Naive thymus-derived CD4-positive, alpha-beta T cell (primary cell): ENCODE measurements at regions not wholly inside any gene's neighbourhood (a gene's known extent, or its start where the extent isn't known, plus 50 kb on each side); places are given as distances from the start of the nearest gene placed in this dataset.

Experiments used
- ATAC-seq: fragments of 150-1000 bp; cut with Tn5 transposase; 2 replicates; pipeline ENCODE4 v1.10.0; 2021; ENCODE audit warnings: mild to moderate bottlenecking, moderate library complexity
- CTCF ChIA-PET: fragments of 350-600 bp; sonication (Branson Sonifier 250); formaldehyde crosslinking; loops from one replicate; lab custom pipeline; 2021; ENCODE audit warnings: antibody characterized with exemption; lab: Charles Lee
- POLR2A ChIA-PET: fragments of 350-600 bp; sonication (Branson Sonifier 250); formaldehyde crosslinking; loops from one replicate; lab custom pipeline; 2021; ENCODE audit warnings: antibody characterized with exemption, inconsistent platforms; lab: Charles Lee
- DNase-seq, 9 donors: peaks; one replicate each; pipeline versions ENCODE4 v3.0.0 to v3.0.0-alpha.2; 2020 to 2022; ENCODE audit warnings: mixed read lengths in 1 of 9
- H3K27ac ChIP-seq: one replicate; pipeline ENCODE4 v1.7.0; 2013; ENCODE audit warnings: mild to moderate bottlenecking, low read depth, low read length, moderate library complexity
- H3K27me3 ChIP-seq, 2 donors: one replicate each; pipeline ENCODE4 v1.7.0; 2013; ENCODE audit warnings: low read length in 2 of 2, mild to moderate bottlenecking in 2 of 2, moderate library complexity in 2 of 2; ENCODE audit not compliant: control insufficient read depth in 2 of 2, insufficient read depth in 2 of 2
- H3K36me3 ChIP-seq, 3 experiments: 1 replicate in 2 of 3; 2 replicates in 1 of 3; pipeline ENCODE4 v1.7.0; 2013; ENCODE audit warnings: low read length in 3 of 3, mild to moderate bottlenecking in 3 of 3, moderate library complexity in 1 of 3; ENCODE audit not compliant: insufficient read depth in 3 of 3, control insufficient read depth in 2 of 3
- H3K4me1 ChIP-seq, 2 donors: one replicate each; pipeline ENCODE4 v1.7.0; 2013; ENCODE audit warnings: low read length in 2 of 2, mild to moderate bottlenecking in 2 of 2, moderate library complexity in 1 of 2; ENCODE audit not compliant: control insufficient read depth in 2 of 2, insufficient read depth in 2 of 2
- H3K4me3 ChIP-seq: 2 replicates; pipeline ENCODE4 v1.7.0; 2013; ENCODE audit warnings: mild to moderate bottlenecking, low read length
- H3K9me3 ChIP-seq, 3 experiments: 1 replicate in 2 of 3; 2 replicates in 1 of 3; pipeline ENCODE4 v1.7.0; 2013; ENCODE audit warnings: low read length in 3 of 3; ENCODE audit not compliant: control insufficient read depth in 2 of 3
- H3K27ac Mint-ChIP-seq, 9 donors: one replicate each; pipeline ENCODE4 v1.8.0; 2020 to 2022; ENCODE audit warnings: mixed read lengths in 9 of 9, mild to moderate bottlenecking in 8 of 9, moderate library complexity in 5 of 9, inconsistent platforms in 2 of 9
- H3K27me3 Mint-ChIP-seq, 5 donors: one replicate each; pipeline ENCODE4 v1.8.0; 2021 to 2022; ENCODE audit warnings: mixed read lengths in 5 of 5, mild to moderate bottlenecking in 1 of 5
- H3K36me3 Mint-ChIP-seq, 5 donors: one replicate each; pipeline ENCODE4 v1.8.0; 2020 to 2022; ENCODE audit warnings: mixed read lengths in 5 of 5, mild to moderate bottlenecking in 3 of 5, inconsistent platforms in 1 of 5
- H3K4me1 Mint-ChIP-seq, 7 donors: one replicate each; pipeline ENCODE4 v1.8.0; 2020 to 2022; ENCODE audit warnings: mixed read lengths in 7 of 7, mild to moderate bottlenecking in 3 of 7, inconsistent platforms in 1 of 7
- H3K4me3 Mint-ChIP-seq, 10 donors: one replicate each; pipeline ENCODE4 v1.8.0; 2020 to 2022; ENCODE audit warnings: mild to moderate bottlenecking in 10 of 10, mixed read lengths in 10 of 10, moderate library complexity in 6 of 10, inconsistent platforms in 2 of 10
- H3K9me3 Mint-ChIP-seq, 11 donors: one replicate each; pipeline ENCODE4 v1.8.0; 2020 to 2022; ENCODE audit warnings: mixed read lengths in 11 of 11, mild to moderate bottlenecking in 4 of 11, inconsistent platforms in 1 of 11, moderate library complexity in 1 of 11
- intact Hi-C, 2 donors: fragments of 100-400 bp; cut with micrococcal nuclease; formaldehyde crosslinking; loops; one replicate each; pipeline ENCODE4 v1.15.1; 2023

DNA sequence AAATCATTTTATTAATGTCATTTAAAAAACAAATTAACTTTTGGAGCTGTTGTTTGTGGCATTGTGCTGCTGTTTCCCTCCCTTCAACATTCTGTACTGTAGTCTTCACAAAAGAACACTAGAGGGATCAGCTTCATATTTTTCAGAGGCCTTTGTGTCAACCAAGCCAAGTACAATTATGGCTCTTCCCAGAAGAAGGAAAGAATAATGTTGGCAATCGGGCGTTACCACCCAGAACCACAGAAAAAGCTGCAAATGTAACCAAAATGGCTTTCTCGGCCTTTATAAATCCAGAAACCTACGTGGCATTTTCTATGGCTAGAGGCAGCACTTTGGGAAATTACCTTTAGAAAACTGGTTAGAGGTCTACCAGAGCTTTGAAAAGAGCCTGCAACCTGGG, 98.8 kb upstream of the COL1A2 start:
- no peaks in the 10 kb centered on the region for H3K4me1 Mint-ChIP-seq
- no peak overlapping the region for H3K4me3 Mint-ChIP-seq
- H3K36me3 ChIP-seq = no peaks in the 10 kb centered on the region
- no peak for ATAC-seq
- no peak overlapping the region for H3K4me3 ChIP-seq
- H3K27me3 Mint-ChIP-seq = peaks cover 8 to 27% (median 15%) of the 10 kb centered on the region in 5 donors
- no peaks in the 10 kb centered on the region for H3K9me3 ChIP-seq
- no peaks in the 10 kb centered on the region for H3K36me3 Mint-ChIP-seq
- no peaks in the 10 kb centered on the region for H3K4me1 ChIP-seq
- peaks cover 0 to 14% (median 0%) of the 10 kb centered on the region in 11 donors for H3K9me3 Mint-ChIP-seq
- ChIA-PET CTCF (no interaction called here), POLR2A (no interaction called here)
- DNase-seq = no peak
- no peaks in the 10 kb centered on the region for H3K27me3 ChIP-seq
- no peak overlapping the region for H3K27ac ChIP-seq
- intact Hi-C loops = no loop called here
- H3K27ac Mint-ChIP-seq = no peak overlapping the region

DNA sequence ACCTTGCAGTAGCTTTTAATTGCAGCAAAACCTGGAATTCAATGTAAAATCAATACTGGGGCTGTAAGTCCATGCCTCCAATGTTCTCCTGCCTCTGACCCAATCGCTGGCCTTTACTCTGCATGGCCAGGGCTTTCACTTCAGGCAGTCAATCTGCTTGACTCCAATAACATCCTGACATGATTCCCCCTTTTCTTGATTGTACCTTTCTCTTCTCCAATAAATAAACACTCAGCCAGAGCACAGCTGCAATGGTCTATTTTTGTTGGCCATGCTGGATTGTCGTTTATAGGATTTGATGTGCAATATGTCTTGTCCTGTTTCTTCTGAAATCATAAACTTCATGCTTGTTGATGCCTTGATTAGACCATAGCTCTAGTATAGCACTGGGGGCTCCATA, 97.8 kb upstream of the COL1A2 start:
- H3K9me3 Mint-ChIP-seq = peaks cover 0 to 9% (median 0%) of the 10 kb centered on the region in 11 donors
- no peak for DNase-seq
- CTCF ChIA-PET = no interaction called here
- H3K9me3 ChIP-seq = no peaks in the 10 kb centered on the region
- H3K4me3 Mint-ChIP-seq = no peak overlapping the region
- peaks cover 4 to 21% (median 14%) of the 10 kb centered on the region in 5 donors for H3K27me3 Mint-ChIP-seq
- intact Hi-C loops = no loop called here
- no peak overlapping the region for H3K4me3 ChIP-seq
- H3K36me3 Mint-ChIP-seq = no peaks in the 10 kb centered on the region
- H3K36me3 ChIP-seq = no peaks in the 10 kb centered on the region
- H3K4me1 Mint-ChIP-seq = no peaks in the 10 kb centered on the region
- no peaks in the 10 kb centered on the region for H3K4me1 ChIP-seq
- H3K27ac Mint-ChIP-seq = no peak overlapping the region
- ATAC-seq = no peak
- no peak overlapping the region for H3K27ac ChIP-seq
- H3K27me3 ChIP-seq = no peaks in the 10 kb centered on the region
- POLR2A ChIA-PET = no interaction called here

DNA sequence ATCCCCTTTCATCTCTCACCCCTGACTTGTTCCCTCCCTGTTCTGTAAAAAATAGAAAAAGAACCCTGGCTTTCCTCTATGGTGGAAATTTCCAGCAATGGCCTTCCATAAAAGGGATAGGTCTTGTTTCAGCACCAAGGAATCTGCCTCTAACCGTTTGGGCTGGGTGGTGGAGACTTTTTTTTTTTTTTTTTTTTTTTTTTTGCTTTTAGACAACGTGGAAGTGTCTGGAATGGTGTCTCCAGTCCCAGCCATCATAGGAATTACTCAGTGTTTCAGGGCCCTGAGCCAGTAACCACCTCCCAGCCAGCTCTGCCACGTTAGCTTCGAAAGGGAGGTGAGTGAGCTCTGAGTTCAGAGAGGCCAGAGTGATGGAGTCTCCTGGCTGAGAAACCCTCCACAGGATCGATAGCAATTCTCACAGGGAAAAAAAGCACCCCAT, 97.3 kb upstream of the COL1A2 start:
- Histone ChIP-seq H3K27me3 (no peaks in the 10 kb centered on the region), H3K4me3 (no peak overlapping the region), H3K27ac (no peak overlapping the region), H3K9me3 (no peaks in the 10 kb centered on the region), H3K4me1 (no peaks in the 10 kb centered on the region), H3K36me3 (no peaks in the 10 kb centered on the region)
- Mint-ChIP-seq H3K27ac (no peak overlapping the region), H3K9me3 (peaks cover 0 to 8% (median 0%) of the 10 kb centered on the region in 11 donors), H3K36me3 (no peaks in the 10 kb centered on the region), H3K4me1 (no peaks in the 10 kb centered on the region), H3K27me3 (peaks cover 3 to 19% (median 13%) of the 10 kb centered on the region in 5 donors), H3K4me3 (no peak overlapping the region)
- DNase-seq = no peak
- intact Hi-C loops = no loop called here
- no peak for ATAC-seq
- ChIA-PET CTCF (no interaction called here), POLR2A (no interaction called here)

DNA sequence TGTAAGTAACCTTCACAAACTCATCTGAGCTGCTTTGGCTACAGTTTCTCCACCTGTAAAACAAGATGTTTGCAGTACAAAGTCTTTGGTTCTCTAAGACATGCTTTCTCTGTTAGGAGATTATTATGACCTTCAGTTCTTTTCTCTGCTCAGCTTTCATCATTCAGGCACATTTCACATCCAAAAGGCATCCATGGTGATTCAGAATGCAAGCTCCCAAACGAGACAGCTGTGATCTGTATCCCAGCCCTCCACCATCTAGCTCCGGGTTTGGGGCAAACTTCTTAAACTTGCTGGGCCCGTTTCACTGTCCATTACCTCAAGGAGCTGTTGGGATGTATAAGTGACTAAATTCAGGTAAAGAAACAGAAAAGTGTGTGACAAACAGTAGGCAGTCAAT, 95.8 kb upstream of the COL1A2 start:
- intact Hi-C loops = no loop called here
- H3K9me3 Mint-ChIP-seq = peaks cover 0 to 8% (median 0%) of the 10 kb centered on the region in 11 donors
- H3K4me3 Mint-ChIP-seq = no peak overlapping the region
- Histone ChIP-seq H3K27ac (no peak overlapping the region), H3K27me3 (no peaks in the 10 kb centered on the region), H3K36me3 (no peaks in the 10 kb centered on the region), H3K4me3 (no peak overlapping the region), H3K4me1 (no peaks in the 10 kb centered on the region), H3K9me3 (no peaks in the 10 kb centered on the region)
- peaks cover 0 to 19% (median 13%) of the 10 kb centered on the region in 5 donors for H3K27me3 Mint-ChIP-seq
- no peaks in the 10 kb centered on the region for H3K36me3 Mint-ChIP-seq
- CTCF ChIA-PET = no interaction called here
- H3K27ac Mint-ChIP-seq = no peak overlapping the region
- POLR2A ChIA-PET = no interaction called here
- ATAC-seq (no peak), DNase-seq (no peak)
- H3K4me1 Mint-ChIP-seq = no peaks in the 10 kb centered on the region

DNA sequence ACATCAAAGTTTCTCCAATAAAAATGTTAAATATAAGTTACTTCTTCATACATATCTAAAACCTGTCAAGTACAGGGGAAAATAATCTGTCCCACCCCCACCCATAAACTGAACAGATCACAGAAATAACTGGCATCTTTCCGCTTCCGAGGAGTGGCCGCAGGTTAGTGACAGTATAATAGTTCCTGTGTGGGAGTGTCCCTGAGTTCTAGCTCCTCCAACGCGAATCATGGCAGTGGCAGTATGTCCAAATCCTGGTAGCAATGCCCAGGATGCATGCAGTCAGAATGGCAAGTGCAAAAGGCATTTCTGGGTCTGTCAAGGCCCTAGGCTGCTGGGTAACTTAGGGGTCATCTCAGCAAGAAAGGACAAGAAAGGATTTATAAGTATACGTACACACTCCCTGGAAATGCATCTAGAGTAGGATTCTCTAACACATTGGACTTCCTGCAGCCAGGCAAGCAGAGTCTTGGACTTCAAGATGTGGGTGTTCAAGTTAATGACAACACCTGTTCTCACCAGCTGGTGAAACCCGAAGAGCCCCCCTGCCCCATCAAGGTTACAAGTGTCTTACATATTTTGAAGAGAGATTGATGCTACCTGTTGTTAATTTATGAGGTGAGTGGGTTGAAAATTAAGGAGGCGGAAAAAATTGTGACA, 94.4 kb upstream of the COL1A2 start:
- H3K9me3 ChIP-seq = no peaks in the 10 kb centered on the region
- no peak overlapping the region for H3K4me3 ChIP-seq
- H3K27me3 Mint-ChIP-seq = peaks cover 0 to 16% (median 5%) of the 10 kb centered on the region in 5 donors
- intact Hi-C loops = no loop called here
- DNase-seq = no peak
- no peaks in the 10 kb centered on the region for H3K27me3 ChIP-seq
- ATAC-seq = no peak
- peaks cover 0 to 12% (median 3%) of the 10 kb centered on the region in 11 donors for H3K9me3 Mint-ChIP-seq
- no peaks in the 10 kb centered on the region for H3K36me3 ChIP-seq
- no peaks in the 10 kb centered on the region for H3K36me3 Mint-ChIP-seq
- no peaks in the 10 kb centered on the region for H3K4me1 ChIP-seq
- CTCF ChIA-PET = no interaction called here
- H3K4me3 Mint-ChIP-seq = no peak overlapping the region
- H3K27ac ChIP-seq = no peak overlapping the region
- POLR2A ChIA-PET = no interaction called here
- no peaks in the 10 kb centered on the region for H3K4me1 Mint-ChIP-seq
- H3K27ac Mint-ChIP-seq = no peak overlapping the region

DNA sequence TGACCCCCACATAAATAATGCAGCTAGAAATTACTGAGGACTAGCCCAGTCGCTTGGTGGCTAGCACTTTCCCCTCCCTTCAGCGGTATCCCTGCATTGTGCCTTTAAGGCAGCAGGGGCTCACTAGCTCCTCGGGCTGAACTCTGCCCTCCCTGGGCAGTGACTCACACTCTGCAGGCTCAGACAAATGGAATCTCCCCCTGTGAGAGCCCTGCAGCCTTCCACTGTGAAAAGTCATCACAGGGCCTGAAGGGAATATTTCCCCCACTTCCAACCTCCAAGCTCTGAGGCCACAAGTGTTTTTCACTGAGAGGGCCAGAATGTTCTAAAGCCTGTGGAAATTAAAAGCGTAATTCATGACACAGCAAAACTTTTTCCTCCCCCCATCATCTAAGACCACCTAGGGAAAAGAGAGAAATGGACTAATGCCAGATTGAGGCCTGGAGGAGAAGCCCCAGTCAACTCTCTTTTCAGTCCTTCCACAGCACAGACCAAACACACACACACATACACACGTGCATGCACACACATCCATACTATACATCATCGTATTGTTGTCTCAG, 93.6 kb upstream of the COL1A2 start:
- H3K4me3 Mint-ChIP-seq = no peak overlapping the region
- no peaks in the 10 kb centered on the region for H3K4me1 Mint-ChIP-seq

DNA sequence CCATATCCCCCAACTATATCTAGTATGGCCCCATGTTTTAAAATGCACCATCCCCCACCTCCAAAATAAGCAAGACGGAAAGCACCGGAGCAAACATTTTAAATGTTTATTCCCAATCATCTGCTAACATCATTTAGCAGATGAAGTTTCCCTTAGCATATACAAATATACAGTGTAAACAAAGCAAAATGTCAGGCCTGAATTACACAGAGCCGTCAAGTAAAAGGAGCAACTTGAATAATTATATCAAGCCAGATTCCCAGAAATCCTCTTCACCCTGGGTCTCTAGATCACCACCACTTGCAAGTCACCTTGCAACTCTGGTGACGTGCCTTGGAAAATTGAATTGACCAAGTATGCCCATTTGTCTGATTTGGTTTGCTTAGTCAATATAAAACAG, 91.6 kb upstream of the COL1A2 start:
- Mint-ChIP-seq H3K9me3 (peaks cover 0 to 14% (median 4%) of the 10 kb centered on the region in 11 donors), H3K27me3 (peaks cover 0 to 10% (median 0%) of the 10 kb centered on the region in 5 donors), H3K36me3 (peaks cover 0 to 6% (median 0%) of the 10 kb centered on the region in 5 donors), H3K4me3 (no peak overlapping the region), H3K4me1 (no peaks in the 10 kb centered on the region), H3K27ac (no peak overlapping the region)
- Histone ChIP-seq H3K4me1 (no peaks in the 10 kb centered on the region), H3K27me3 (no peaks in the 10 kb centered on the region), H3K4me3 (no peak overlapping the region), H3K9me3 (no peaks in the 10 kb centered on the region), H3K27ac (no peak overlapping the region), H3K36me3 (no peaks in the 10 kb centered on the region)
- intact Hi-C loops = no loop called here
- ChIA-PET CTCF (no interaction called here), POLR2A (no interaction called here)
- ATAC-seq (no peak), DNase-seq (no peak)

More for the DNA sequence above, 93.6 kb upstream of the COL1A2 start:
- Histone ChIP-seq H3K4me1 (no peaks in the 10 kb centered on the region), H3K4me3 (no peak overlapping the region), H3K27ac (no peak overlapping the region), H3K36me3 (no peaks in the 10 kb centered on the region), H3K9me3 (no peaks in the 10 kb centered on the region), H3K27me3 (no peaks in the 10 kb centered on the region)
- ChIA-PET POLR2A (no interaction called here), CTCF (no interaction called here)
- ATAC-seq (no peak), DNase-seq (no peak)
- intact Hi-C loops = no loop called here
- H3K27me3 Mint-ChIP-seq = peaks cover 0 to 15% (median 5%) of the 10 kb centered on the region in 5 donors
- H3K9me3 Mint-ChIP-seq = peaks cover 0 to 12% (median 3%) of the 10 kb centered on the region in 11 donors
- H3K36me3 Mint-ChIP-seq = no peaks in the 10 kb centered on the region
- no peak overlapping the region for H3K27ac Mint-ChIP-seq
